OCI-LY3 (cell line): ENCODE measurements at regions not wholly inside any gene's neighbourhood (a gene's known extent, or its start where the extent isn't known, plus 50 kb on each side); places are given as distances from the start of the nearest gene placed in this dataset.

Source experiments
- EZH2phosphoT487 ChIP-seq: fragments of 200-600 bp; shearing (Covaris generic); IDR thresholded peaks from 2 replicates; pipeline ENCODE4 v1.6.1; 2018; ENCODE audit warnings: antibody characterized with exemption, mixed run types, low read depth
- TF ChIP-seq, protein P1 (sequence below): fragments of 200-600, 300-600 bp; sonication (generic); IDR thresholded peaks from 2 replicates; pipeline ENCODE4 v1.5.1; 2014; ENCODE audit warnings: antibody characterized with exemption, low read length, low read depth

GRCh38 chr4:74635490-74636123, 158.7 kb downstream of the BTC start:
- TF ChIP-seq, protein P1, sequence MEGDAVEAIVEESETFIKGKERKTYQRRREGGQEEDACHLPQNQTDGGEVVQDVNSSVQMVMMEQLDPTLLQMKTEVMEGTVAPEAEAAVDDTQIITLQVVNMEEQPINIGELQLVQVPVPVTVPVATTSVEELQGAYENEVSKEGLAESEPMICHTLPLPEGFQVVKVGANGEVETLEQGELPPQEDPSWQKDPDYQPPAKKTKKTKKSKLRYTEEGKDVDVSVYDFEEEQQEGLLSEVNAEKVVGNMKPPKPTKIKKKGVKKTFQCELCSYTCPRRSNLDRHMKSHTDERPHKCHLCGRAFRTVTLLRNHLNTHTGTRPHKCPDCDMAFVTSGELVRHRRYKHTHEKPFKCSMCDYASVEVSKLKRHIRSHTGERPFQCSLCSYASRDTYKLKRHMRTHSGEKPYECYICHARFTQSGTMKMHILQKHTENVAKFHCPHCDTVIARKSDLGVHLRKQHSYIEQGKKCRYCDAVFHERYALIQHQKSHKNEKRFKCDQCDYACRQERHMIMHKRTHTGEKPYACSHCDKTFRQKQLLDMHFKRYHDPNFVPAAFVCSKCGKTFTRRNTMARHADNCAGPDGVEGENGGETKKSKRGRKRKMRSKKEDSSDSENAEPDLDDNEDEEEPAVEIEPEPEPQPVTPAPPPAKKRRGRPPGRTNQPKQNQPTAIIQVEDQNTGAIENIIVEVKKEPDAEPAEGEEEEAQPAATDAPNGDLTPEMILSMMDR: no peak
- TF ChIP-seq EZH2phosphoT487: no peak
